GM19099 (cell line): ENCODE measurements at regions not wholly inside any gene's neighbourhood (a gene's known extent, or its start where the extent isn't known, plus 50 kb on each side); places are given as distances from the start of the nearest gene placed in this dataset.

Source experiments
- POLR2A ChIP-seq: IDR thresholded peaks from 3 replicates; pipeline ENCODE4 v1.6.1; 2011; ENCODE audit warnings: low read depth; ENCODE audit not compliant: insufficient read length; ENCODE audit errors: extremely low read depth

DNA sequence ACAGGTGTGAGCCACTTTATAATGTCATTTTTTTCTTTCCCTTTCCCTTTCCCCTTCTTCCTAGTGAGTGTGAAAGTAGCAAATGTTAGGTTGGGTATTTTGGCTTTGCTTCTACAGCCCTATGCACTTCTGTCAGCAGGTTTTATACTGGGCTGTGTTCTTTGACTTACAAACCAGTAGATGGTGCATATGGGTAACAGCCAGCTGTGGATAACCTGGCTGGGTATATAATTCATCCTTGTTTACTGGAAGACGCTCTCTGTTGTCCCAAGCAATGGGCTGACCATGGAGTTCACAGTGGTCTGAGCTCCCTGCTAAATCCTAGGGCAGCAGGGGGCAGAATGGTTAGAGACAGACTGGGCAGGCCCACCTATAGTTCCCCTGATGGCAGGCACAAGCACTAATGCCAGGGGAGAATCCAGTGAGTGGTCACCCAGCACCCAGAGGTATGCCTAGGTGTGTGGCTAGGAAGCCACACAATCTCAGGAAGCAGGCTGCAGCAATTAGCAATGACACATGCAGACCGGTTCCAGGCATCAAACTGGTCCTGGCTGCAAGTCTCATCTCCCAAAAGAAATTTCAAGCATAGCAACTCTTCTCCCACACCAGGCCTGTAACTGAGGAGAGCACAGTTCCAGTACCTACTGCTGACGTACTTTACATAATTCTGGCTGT lies 592.7 kb upstream of the MAN1A1 start:
- TF ChIP-seq POLR2A, result no peak

DNA sequence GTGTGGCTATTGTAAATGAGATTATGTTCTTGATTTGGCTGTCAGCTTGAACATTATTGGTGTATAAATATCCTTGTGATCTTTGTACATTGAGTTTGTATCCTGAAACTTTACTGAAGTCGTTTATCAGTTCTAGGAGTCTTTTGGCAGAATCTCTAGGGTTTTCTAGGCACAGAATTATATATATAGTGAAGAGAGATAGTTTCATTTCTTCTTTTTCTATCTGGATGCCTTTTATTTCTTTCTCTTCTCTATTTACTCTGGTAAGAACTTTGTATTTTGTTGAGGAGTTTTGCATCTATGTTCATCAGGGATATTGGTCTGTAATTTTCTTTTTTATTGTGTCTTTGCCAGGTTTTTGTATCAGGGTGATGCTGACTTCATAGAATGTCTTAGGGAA lies 589.2 kb upstream of the MAN1A1 start:
- TF ChIP-seq POLR2A, result no peak

DNA sequence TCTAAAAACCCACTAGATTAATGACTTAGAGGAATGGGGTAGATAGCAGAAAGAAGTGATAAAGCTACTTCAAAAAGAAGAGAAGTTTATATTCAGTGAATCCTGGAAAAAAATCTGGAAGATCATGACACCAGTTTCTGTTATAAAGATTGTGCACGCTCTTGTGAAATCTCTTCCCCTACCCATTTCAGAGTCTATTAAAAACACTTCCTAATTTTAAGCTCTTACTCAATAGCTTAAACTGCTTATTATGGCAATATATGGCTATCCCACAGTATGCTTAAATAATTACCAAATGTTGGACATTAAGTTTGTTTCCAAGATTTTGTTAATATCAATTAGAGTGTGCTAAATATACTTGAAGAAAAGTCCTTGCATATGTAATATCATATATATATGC lies 585.3 kb upstream of the MAN1A1 start:
- no peak for TF ChIP-seq POLR2A

DNA sequence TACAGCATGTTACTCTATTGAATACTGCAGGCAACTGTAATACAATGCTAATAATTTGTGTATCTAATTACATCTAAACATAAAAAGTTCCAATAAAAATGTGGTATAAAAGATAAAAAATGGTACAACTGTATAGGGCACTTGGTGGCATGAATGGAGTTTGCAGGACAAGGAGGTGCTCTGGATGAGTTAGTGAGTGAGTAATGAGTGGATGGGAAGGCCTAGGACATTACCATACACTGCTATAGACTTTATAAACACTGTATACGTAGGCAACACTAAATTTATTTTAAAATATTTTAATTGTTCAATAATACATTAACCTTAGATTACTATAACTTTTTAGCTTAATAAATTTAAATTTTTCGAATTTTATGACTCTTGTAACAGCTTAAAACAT lies 579.6 kb upstream of the MAN1A1 start:
- TF ChIP-seq POLR2A, result no peak

DNA sequence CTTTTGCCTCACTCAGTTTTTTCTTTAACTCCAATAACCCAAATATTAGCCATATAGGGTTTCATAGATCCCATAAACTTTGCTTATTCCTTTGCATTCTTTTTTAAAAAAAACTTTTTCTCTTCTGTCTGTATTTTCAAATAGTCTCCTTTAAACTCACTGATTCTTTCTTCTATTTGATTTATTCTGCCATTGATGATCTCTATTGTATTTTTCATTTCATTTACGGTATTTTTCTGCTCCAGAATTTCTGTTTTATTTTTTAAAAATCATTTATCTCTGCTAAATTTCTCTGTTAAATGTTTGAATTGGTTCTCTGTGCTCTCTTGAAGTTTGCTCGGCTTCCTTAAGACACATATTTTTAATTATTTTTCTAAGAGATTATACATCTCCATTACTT lies 573.3 kb upstream of the MAN1A1 start:
- TF ChIP-seq POLR2A, result no peak

DNA sequence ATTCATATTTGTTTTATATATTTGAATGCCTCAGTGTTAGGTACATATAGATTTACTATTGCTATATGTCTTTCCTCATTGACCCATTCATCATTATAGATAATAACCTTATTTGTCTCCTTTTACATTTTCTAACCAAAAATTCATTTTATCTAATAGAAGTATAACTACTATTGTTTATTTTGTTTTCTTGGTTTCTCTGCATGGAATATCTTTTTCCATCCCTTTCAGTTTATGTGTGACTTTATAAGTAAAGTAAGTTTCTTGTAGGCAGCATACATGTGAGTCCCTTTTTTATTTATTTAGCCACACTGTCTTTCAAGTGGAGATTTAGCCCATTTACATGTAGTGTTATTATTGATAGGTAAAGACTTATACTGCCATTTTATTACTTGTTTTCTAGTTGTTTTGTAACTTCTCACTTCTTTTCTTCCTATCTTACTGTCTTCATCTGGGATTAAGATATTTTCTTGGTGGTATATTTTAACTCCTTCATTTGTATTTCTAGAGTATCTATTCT lies 572.0 kb upstream of the MAN1A1 start:
- TF ChIP-seq POLR2A, result no peak

DNA sequence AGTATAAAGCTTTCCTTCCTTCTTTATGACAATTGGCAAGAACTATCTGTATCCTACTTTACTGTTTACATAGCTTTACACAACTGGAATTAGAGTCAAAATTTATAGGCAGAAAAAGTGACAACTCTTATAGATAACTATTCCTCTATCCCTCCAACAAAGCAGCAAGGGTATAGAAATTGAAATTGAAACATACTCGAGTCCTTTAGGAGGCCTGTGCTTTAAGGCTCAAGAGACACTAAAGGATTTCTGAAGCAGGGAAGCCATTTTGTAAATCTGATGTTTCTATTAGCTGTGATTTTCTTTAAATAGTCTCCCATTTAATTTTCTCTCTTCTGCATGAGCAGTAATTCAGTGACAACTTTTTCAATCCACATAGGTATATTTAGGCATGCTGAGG lies 567.6 kb upstream of the MAN1A1 start:
- no peak for TF ChIP-seq POLR2A

DNA sequence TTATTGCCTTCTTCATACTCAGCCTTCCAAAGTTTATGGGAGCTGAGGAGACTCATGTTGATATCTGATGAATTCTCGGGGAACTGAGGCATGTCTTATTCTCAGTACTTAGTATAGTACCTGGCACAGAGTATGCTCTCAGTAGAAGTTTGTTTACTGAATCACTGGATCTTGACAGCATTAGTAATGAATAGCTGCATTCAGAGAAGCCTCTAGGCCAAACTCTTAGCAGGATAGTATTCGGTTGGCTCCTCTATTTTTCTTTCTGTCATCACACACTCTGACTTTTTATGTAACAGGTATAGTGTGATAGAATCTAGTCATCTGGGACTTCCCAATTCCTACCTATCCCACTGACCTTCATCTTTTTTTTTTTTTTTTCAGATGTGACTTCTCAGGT lies 566.4 kb upstream of the MAN1A1 start:
- TF ChIP-seq POLR2A, result no peak

DNA sequence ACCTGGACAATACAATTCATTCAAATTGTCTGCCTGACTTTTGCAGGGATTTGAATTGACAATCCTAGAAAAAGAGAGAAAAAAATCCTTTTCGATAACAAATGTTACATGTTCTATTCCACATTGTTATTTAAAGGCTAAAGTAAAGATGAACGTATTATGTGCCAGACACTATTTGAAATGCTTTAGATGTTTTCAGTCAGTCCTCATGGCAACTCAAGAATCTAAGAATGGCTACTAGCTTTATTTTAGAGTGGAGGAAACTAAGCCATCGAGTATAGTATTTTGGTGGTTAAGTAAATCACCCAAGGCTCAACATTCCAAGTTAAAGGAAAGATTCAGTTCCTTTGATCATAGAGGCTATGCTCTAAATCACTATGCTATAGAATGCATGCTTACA lies 558.6 kb upstream of the MAN1A1 start:
- TF ChIP-seq POLR2A, result no peak

DNA sequence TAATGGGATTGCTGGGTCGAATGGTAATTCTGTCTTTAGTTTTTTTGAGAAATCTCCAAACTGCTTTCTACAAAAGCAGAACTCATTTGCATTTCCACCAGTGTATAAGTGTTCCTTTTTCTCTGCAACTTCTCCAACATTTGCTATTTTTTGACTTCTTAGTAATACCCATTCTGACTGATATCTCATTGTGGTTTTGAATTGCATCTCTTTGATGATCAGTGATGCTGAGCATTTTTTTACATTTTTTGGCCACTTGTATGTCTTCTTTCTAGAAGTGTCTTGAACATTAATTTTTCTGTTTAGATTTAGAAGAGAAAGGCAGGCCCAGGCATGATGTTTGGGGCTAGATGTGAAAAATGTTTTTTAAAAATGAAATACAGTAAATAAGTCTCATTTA lies 553.1 kb upstream of the MAN1A1 start:
- no peak for TF ChIP-seq POLR2A

DNA sequence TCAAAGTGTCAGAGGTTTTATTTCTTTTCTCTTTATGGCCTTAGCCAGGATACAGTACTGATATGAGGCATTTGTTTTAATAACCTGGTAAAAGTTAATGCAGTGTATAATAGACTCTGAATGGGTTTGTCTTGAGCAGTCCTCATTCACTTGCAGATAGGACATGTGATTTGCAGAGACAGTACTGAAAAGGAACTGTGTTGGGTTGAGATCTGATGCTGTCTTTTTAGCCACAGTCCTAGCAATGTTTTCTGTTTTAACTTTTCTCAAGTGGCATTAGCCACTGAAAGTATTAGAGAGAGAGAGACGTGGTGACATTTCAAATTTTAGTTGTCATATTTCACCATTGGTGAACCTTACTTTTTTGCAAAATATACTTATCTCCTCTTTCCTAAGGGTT lies 547.2 kb upstream of the MAN1A1 start:
- no peak for TF ChIP-seq POLR2A

DNA sequence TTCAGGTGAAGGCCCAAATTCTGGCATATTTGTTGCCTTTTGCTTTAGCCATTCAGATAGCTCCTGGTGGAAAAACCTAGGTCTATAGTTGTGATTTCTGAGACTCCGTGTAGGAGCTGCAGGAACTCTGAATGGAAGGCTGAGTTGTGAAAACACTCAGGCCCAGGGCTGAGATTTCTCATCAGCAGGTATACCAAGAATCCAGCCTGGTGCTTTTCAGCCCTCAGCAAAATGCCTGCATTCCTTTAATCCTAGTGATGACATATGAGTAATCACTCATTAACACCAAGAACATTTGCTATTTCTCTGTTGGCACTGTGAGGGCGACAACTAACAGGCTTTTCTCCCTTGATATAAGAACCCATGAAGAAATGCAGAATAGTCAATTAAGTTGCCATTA lies 546.1 kb upstream of the MAN1A1 start:
- TF ChIP-seq POLR2A, result no peak

DNA sequence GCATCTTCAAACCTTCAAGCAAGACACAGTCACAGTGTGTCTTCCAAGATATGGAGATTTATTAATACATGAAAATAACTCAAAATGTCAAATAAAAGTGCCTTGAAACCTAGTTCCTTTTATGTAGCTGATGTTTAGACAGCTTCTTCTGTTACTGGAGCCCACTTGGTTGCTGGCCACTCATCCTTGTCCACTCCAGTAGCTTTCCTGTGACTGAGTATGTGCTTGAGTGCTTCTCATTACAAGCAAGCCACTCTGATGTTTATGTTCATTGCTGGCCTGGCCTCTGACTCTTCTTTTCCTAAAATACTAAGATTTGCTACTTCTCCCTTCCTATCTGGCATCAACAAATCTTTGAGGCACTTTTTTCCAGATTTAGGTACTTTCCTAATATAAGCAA lies 545.2 kb upstream of the MAN1A1 start:
- TF ChIP-seq POLR2A, result no peak

DNA sequence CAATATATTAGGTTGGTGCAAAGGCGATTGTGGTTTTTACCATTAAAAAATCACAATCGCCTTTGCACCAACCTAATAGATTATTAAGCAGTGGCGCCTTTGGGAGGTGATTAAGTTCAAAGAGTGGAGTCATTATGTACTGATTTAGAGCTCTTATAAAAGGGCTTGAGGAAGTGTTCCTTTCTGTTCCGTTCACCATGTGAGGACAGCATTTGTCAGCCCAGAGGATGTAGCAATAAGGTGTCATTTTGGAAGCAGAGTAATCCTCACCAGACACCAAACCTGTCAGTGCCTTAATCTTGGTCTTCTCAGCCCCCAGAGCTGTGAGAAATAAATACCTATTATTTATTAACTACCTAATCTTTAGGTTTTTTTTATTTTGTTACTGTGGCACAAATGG lies 542.1 kb upstream of the MAN1A1 start:
- no peak for TF ChIP-seq POLR2A

DNA sequence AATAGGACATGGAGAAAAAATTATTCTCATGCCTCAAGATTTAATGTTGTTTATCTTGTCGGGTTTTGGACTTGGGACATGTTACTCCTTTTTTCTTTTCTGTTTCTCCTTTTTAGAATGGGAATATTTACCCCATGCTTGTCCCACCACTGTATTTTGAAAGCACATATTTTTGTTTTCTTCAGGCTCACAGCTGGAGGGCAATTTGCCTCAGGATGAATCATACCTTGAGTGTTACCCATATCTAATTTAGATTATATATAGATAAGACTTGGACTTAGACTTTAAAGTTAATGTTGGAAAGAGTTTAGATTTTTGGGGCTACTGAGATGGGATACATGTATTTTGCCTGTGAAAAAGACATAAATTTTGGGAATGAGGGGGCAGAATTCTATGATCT lies 541.6 kb upstream of the MAN1A1 start:
- no peak for TF ChIP-seq POLR2A

DNA sequence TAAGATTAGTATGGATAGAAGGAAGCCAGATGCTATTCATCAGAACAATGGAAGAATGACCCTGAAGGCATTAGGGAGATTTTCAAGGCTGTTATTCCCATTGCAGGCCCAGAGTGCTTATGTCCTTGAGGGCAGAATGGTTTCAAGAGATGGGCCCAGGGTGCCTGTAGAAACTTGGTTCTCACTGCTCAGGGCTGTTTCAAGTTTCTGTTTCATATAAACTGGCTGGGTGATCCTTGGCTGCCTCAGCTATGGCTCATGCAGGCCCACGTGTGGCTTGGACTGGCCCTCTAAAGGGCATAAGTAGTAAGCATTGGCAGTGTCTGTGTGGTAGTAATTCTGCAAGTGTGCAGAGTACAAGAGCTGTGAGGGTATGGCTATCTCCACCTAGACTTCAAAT lies 540.9 kb upstream of the MAN1A1 start:
- no peak for TF ChIP-seq POLR2A

DNA sequence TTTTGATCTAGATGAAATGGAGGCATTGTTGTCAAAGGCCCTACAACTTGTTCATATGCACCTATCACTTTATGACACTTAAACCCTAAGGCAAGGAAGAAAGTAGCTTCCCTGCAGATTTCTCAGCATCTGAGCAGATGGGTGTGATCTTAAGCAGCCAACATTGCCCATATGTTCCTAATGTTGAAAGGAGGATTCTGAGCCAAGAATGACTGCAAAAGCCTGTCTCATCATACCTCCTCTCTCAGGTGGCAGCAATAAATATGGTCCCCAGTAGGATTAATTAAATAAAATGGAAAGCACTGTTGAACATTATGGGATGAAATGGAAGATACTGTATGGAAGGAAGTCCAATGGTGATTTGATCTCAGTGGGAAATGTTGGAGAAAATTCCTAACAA lies 538.1 kb upstream of the MAN1A1 start:
- no peak for TF ChIP-seq POLR2A

DNA sequence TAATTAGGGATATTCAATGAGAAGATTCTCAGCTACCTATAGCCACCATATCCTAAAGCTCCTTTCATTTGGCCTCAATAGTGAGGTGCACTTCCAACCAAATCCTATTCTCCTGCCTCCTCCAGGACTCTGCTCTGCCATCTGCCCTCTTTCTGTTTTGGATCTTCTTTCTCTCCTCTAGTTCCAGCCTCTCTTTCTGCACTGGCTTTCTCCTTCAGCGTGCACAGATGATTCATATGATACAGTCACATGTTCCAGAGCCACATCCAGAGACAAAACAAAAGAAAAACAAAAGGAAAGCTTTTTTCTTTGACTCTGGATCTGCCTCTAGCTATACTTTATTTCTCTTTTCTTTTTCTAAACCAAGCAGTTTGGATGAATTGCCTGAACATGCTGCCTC lies 531.9 kb upstream of the MAN1A1 start:
- TF ChIP-seq POLR2A, result no peak

DNA sequence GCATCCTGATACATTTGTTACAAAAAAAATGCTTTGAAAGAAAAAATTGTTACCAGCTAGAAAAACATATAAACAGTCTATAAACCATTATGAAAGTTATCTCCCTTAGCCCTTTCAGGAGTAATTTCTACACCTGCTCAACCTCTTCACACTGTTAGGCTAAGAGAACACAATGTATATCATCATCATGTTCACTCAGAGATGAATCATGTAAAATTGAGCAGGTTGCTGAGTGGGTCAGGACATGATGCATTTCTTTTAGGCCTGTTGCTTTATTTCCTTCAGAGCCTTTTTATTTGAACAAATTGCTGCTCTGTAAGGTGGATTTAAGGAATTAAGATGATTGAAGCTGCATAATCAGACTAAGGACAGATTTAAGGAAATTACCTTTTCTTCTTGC lies 531.3 kb upstream of the MAN1A1 start:
- TF ChIP-seq POLR2A, result no peak
